HEK293 (cell line): ENCODE measurements at regions not wholly inside any gene's neighbourhood (a gene's known extent, or its start where the extent isn't known, plus 50 kb on each side); places are given as distances from the start of the nearest gene placed in this dataset.
A peak's percentile ranks its signal among the peaks of the same experiment; 100 is the strongest.
"Not testable (repeated sequence)": the region's sequence is repeated elsewhere in the genome, so short reads cannot be mapped to it uniquely, and the experiment has no call there.

Experiments used
- CTCF ChIA-PET: fragments of 350-600 bp; formaldehyde crosslinking; extraction: SDS; loops from one replicate; lab custom pipeline; 2021; ENCODE audit warnings: antibody characterized with exemption; lab: Yijun Ruan, JAX
- POLR2A ChIA-PET: fragments of 300-600 bp; formaldehyde crosslinking; extraction: SDS; loops from one replicate; lab custom pipeline; 2020; ENCODE audit warnings: antibody characterized with exemption, inconsistent platforms; lab: Yijun Ruan, JAX
- H3K27ac ChIP-seq: fragments of 200-500 bp; sonication (Bioruptor generic); 2 replicates; pipeline ENCODE4 v1.5.1; 2014; ENCODE audit warnings: low read depth, low read length, control low read depth, inconsistent platforms; ENCODE audit errors: extremely low read depth
- H3K36me3 ChIP-seq, 2 experiments: fragments of 200-500 bp in 1 of 2; sonication (Bioruptor generic) in 1 of 2; 1 replicate in 1 of 2; 2 replicates in 1 of 2; pipeline ENCODE4 v1.5.1; 2014 to 2017; ENCODE audit warnings: inconsistent platforms in 2 of 2, low read length in 2 of 2; ENCODE audit not compliant: control insufficient read depth in 2 of 2, insufficient read depth in 1 of 2
- H3K4me1 ChIP-seq: fragments of 200-500 bp; sonication (Bioruptor generic); 2 replicates; pipeline ENCODE4 v1.5.1; 2014; ENCODE audit warnings: mild to moderate bottlenecking, low read length, inconsistent platforms; ENCODE audit not compliant: control insufficient read depth, insufficient read depth
- H3K4me3 ChIP-seq: 2 replicates; pipeline ENCODE4 v1.5.1; 2011; ENCODE audit warnings: low read depth, mild to moderate bottlenecking, control low read depth, low read length, moderate library complexity
- H3K9me3 ChIP-seq: fragments of 200-500 bp; sonication (Bioruptor generic); 2 replicates; pipeline ENCODE4 v1.5.1; 2014; ENCODE audit warnings: low read depth, low read length, inconsistent platforms; ENCODE audit not compliant: control insufficient read depth, insufficient read depth
- BCL11B ChIP-seq: fragments of 450-650 bp; formaldehyde crosslinking; IDR thresholded peaks from 2 replicates; pipeline ENCODE4 v1.5.1; 2016; ENCODE audit warnings: low read depth, missing biosample characterization, missing genetic modification characterization
- HOXD13 ChIP-seq: sonication (generic); formaldehyde crosslinking; IDR thresholded peaks from 2 replicates; pipeline ENCODE4 v1.8.0; 2022; ENCODE audit warnings: missing genetic modification reagents, borderline replicate concordance
- PRDM6 ChIP-seq: fragments of 450-650 bp; formaldehyde crosslinking; IDR thresholded peaks from 2 replicates; pipeline ENCODE4 v1.5.1; 2017; ENCODE audit warnings: missing biosample characterization, missing genetic modification characterization
- SETDB1 ChIP-seq: IDR thresholded peaks from one replicate; pipeline ENCODE4 v1.6.1; 2017; ENCODE audit warnings: mild to moderate bottlenecking, low read length, moderate library complexity, mixed read lengths; ENCODE audit not compliant: insufficient read length
- ZBTB7A ChIP-seq: fragments of 450-650 bp; formaldehyde crosslinking; IDR thresholded peaks from 2 replicates; pipeline ENCODE4 v1.5.1; 2016; ENCODE audit warnings: low read depth, missing biosample characterization, missing genetic modification characterization
- ZNF133 ChIP-seq: fragments of 450-650 bp; formaldehyde crosslinking; IDR thresholded peaks from 2 replicates; pipeline ENCODE4 v1.5.1; 2016; ENCODE audit warnings: missing biosample characterization, missing genetic modification characterization
- ZNF169 ChIP-seq: fragments of 450-650 bp; formaldehyde crosslinking; IDR thresholded peaks from 2 replicates; pipeline ENCODE4 v1.5.1; 2016; ENCODE audit warnings: missing biosample characterization, missing genetic modification characterization
- ZNF302 ChIP-seq: fragments of 450-650 bp; formaldehyde crosslinking; IDR thresholded peaks from 2 replicates; pipeline ENCODE4 v1.5.1; 2016; ENCODE audit warnings: missing biosample characterization, missing genetic modification characterization, low read depth
- ZNF311 ChIP-seq: fragments of 450-650 bp; formaldehyde crosslinking; IDR thresholded peaks from 2 replicates; pipeline ENCODE4 v1.5.1; 2017; ENCODE audit warnings: missing biosample characterization, missing genetic modification characterization, borderline replicate concordance
- ZNF404 ChIP-seq: fragments of 450-650 bp; formaldehyde crosslinking; IDR thresholded peaks from 2 replicates; pipeline ENCODE4 v1.5.1; 2017; ENCODE audit warnings: missing biosample characterization, missing genetic modification characterization
- ZNF501 ChIP-seq: fragments of 450-650 bp; formaldehyde crosslinking; IDR thresholded peaks from 2 replicates; pipeline ENCODE4 v1.5.1; 2016; ENCODE audit warnings: missing biosample characterization, missing genetic modification characterization
- ZNF510 ChIP-seq: fragments of 450-650 bp; formaldehyde crosslinking; IDR thresholded peaks from 2 replicates; pipeline ENCODE4 v1.5.1; 2018; ENCODE audit warnings: mild to moderate bottlenecking, missing genetic modification characterization, missing biosample characterization; ENCODE audit not compliant: insufficient replicate concordance
- ZNF529 ChIP-seq: fragments of 450-650 bp; formaldehyde crosslinking; IDR thresholded peaks from 2 replicates; pipeline ENCODE4 v1.5.1; 2017; ENCODE audit warnings: missing genetic modification characterization, missing biosample characterization; ENCODE audit not compliant: insufficient replicate concordance
- ZNF548 ChIP-seq: fragments of 450-650 bp; formaldehyde crosslinking; IDR thresholded peaks from 2 replicates; pipeline ENCODE4 v1.5.1; 2016; ENCODE audit warnings: missing biosample characterization, missing genetic modification characterization
- ZNF558 ChIP-seq: fragments of 450-650 bp; formaldehyde crosslinking; IDR thresholded peaks from 2 replicates; pipeline ENCODE4 v1.5.1; 2016; ENCODE audit warnings: missing biosample characterization, missing genetic modification characterization
- ZNF626 ChIP-seq: fragments of 450-650 bp; sonication (Bioruptor Pico); formaldehyde crosslinking; IDR thresholded peaks from 2 replicates; pipeline ENCODE4 v1.5.1; 2018; ENCODE audit warnings: missing biosample characterization, missing genetic modification characterization, inconsistent platforms
- ZNF677 ChIP-seq: fragments of 450-650 bp; IDR thresholded peaks from 2 replicates; pipeline ENCODE4 v1.5.0; 2018; ENCODE audit warnings: missing biosample characterization, mild to moderate bottlenecking, missing genetic modification characterization, moderate library complexity
- TF ChIP-seq, protein P1 (sequence below): fragments of 450-650 bp; IDR thresholded peaks from 2 replicates; pipeline ENCODE4 v1.5.1; 2018; ENCODE audit warnings: missing biosample characterization, mild to moderate bottlenecking, missing genetic modification characterization
- TF ChIP-seq, protein P2 (sequence below): fragments of 450-650 bp; formaldehyde crosslinking; IDR thresholded peaks from 2 replicates; pipeline ENCODE4; 2016; ENCODE audit warnings: missing biosample characterization, missing genetic modification characterization

GRCh38 chr5:83407931-83408330 lies 63.6 kb upstream of the VCAN start:
- Histone ChIP-seq H3K9me3 (no peaks in the 10 kb centered on the region), H3K4me3 (no peak overlapping the region), H3K36me3 (no peaks in the 10 kb centered on the region)
- CTCF ChIA-PET, result no interaction called here
- no peak for TF ChIP-seq ZBTB7A (tag by site-specific recombination)
- no peak for TF ChIP-seq ZNF548 (tag by site-specific recombination)
- TF ChIP-seq ZNF404 (tag by site-specific recombination), result no peak
- TF ChIP-seq, all 188 proteins: peak for 0
- POLR2A ChIA-PET, result no interaction called here
- no peak overlapping the region for H3K27ac ChIP-seq
- H3K4me1 ChIP-seq, result no peaks in the 10 kb centered on the region

DNA sequence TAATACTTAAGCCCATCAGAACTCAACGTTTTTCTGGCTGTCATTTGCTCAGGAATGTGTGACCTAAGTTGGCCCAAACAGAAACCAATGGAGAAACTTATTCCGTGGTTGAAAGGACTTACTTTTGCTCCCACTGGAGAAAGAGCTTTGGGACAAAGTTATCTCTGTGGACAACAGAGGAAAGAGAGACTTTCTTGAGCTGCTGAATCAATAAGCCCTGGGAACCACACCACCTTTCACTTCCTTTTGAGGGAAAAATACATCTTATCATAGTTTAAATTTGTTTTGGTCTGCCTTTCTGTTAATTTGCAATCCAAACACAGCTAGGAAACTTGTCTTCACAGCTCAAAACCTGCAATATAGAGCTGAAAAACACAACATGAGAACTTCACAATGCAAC lies 62.8 kb upstream of the VCAN start:
- POLR2A ChIA-PET, result no interaction called here
- no peaks in the 10 kb centered on the region for H3K36me3 ChIP-seq
- CTCF ChIA-PET, result no interaction called here
- no peaks in the 10 kb centered on the region for H3K9me3 ChIP-seq
- TF ChIP-seq, protein P1, sequence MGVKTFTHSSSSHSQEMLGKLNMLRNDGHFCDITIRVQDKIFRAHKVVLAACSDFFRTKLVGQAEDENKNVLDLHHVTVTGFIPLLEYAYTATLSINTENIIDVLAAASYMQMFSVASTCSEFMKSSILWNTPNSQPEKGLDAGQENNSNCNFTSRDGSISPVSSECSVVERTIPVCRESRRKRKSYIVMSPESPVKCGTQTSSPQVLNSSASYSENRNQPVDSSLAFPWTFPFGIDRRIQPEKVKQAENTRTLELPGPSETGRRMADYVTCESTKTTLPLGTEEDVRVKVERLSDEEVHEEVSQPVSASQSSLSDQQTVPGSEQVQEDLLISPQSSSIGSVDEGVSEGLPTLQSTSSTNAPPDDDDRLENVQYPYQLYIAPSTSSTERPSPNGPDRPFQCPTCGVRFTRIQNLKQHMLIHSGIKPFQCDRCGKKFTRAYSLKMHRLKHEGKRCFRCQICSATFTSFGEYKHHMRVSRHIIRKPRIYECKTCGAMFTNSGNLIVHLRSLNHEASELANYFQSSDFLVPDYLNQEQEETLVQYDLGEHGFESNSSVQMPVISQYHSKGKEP (tag by site-specific recombination), result no peak
- TF ChIP-seq ZNF677 (tag by site-specific recombination) (no peak), HOXD13 (CRISPR knock-in tag) (no peak), BCL11B (no peak), ZNF510 (no peak), ZNF302 (tag by site-specific recombination) (no peak), PRDM6 (tag by site-specific recombination) (no peak), ZNF169 (tag by site-specific recombination) (no peak), ZNF501 (tag by site-specific recombination) (no peak), ZNF311 (no peak), ZNF133 (tag by site-specific recombination) (no peak), ZNF626 (tag by site-specific recombination) (no peak)
- TF ChIP-seq, protein P2, sequence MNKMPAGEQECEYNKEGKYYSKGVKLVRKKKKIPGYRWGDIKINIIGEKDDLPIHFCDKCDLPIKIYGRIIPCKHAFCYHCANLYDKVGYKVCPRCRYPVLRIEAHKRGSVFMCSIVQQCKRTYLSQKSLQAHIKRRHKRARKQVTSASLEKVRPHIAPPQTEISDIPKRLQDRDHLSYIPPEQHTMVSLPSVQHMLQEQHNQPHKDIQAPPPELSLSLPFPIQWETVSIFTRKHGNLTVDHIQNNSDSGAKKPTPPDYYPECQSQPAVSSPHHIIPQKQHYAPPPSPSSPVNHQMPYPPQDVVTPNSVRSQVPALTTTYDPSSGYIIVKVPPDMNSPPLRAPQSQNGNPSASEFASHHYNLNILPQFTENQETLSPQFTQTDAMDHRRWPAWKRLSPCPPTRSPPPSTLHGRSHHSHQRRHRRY (tag by site-specific recombination), result no peak
- H3K27ac ChIP-seq, result no peak overlapping the region
- no peaks in the 10 kb centered on the region for H3K4me1 ChIP-seq
- H3K4me3 ChIP-seq, result no peak overlapping the region

DNA sequence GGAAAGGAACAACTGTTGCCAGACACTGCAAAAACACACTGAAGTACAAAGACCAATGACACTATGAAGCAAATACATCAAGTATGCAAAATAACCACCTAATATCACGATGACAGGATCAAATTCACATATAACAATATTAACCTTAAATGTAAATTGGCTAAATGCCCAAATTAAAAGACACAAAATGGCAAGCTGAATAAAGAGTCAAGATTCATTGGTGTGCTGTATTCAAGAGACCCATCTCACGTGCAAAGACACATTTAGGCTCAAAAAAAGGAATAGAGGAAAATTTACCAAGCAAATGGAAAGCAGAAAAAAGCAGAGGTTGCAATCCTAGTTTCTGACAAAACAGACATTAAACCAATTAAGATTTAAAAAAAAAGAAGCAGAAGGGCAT lies 61.8 kb upstream of the VCAN start:
- H3K36me3 ChIP-seq, H3K4me3 ChIP-seq, H3K9me3 ChIP-seq, CTCF ChIA-PET, H3K27ac ChIP-seq, POLR2A ChIA-PET, H3K4me1 ChIP-seq: not testable (repeated sequence)
- TF ChIP-seq SETDB1 (peak; percentile 59), ZNF529 (peak; percentile 76), ZNF558 (tag by site-specific recombination) (0 out of 2 replicates have a peak, but pooled peaks have one; percentile 23)

- H3K4me3 ChIP-seq, H3K27ac ChIP-seq, H3K36me3 ChIP-seq, POLR2A ChIA-PET, H3K9me3 ChIP-seq, H3K4me1 ChIP-seq: not testable (repeated sequence)
- CTCF ChIA-PET, result interaction anchor here (0.7 kb wide), 1 partner anchor 400 kb away, joined by 3 read pairs; no protein-coding TSS in a partner anchor
Observed at GRCh38 chr5:83410319-83410718, 61.2 kb upstream of the VCAN start.
